GM18502 (cell line): ENCODE measurements at regions not wholly inside any gene's neighbourhood (a gene's known extent, or its start where the extent isn't known, plus 50 kb on each side); places are given as distances from the start of the nearest gene placed in this dataset.

ENCODE experiments used
- ATAC-seq: cut with Tn5 transposase; IDR thresholded peaks from one replicate; pipeline ENCODE4 v1.9.1; 2021; ENCODE audit warnings: mild to moderate bottlenecking; ENCODE audit not compliant: unreplicated experiment, poor library complexity

DNA sequence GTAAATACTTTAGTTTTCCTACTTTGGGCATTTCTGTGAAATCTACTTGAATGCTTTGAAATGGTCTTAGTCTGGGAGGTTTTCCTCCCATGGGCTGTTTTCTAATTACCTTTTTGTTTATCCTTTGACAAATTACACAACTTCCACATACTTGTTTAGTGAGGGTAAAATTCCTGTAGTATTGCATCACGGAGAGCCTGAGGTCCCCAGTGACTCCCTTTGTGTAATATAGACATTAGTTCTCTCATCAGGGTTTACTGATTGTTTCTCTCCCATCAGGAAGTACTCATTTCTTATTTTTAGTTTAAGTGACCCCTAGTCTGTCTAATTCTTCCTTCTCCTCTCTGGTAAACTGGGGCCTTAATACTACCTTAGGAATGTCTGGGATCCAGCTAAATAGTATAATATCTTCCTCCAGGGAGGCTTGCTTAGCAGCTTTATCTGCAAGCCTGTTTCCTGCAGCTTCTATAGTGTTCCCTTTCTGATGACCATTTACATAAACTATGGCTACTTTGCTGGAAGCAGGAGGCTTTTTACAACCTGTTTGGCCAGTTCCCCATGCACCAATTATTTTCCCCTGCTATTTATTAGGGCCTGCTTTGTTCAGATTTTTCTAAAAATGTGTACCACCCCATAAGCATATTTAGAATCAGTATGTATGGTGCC is 87.2 kb upstream of the XCR1 start:
- no peak for ATAC-seq

DNA sequence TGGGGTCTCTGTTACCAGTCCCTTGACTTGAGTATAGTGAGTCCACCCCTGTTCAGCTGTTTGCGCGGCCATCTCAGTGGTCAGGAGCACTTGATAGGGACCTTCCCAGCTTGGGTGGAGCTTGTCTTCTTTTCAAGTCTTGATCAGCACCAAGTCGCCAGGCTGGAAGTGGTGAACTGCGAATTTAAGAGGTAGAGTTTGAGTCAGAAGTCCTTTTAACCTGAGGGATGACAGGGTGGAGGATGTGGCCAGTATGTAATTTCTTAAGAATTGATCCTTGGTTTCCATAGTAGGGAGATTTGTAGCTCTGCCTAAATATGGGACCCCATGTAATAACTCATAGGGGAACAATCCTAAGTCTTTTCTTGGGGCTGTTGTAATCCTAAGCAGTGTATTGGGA is 86.3 kb upstream of the XCR1 start:
- no peak for ATAC-seq

DNA sequence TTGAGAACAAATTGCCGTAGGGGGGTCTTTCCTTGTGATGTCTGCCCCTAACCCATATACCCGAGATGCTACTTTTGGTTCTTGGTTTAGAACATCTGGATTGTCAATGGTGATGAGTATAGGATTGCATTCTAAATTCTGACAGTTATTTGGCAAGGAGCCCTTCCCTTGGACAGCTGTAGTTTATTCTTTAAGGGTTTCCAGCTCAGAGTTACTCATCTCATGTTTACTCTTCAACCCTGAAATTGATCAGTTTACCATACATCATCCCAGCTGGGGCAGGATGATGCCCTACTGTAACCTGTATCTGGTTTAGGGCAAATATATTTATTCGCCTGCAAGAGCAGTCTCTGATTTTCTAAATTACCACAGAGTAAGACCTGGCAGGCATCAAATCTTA is 85.7 kb upstream of the XCR1 start:
- no peak for ATAC-seq

DNA sequence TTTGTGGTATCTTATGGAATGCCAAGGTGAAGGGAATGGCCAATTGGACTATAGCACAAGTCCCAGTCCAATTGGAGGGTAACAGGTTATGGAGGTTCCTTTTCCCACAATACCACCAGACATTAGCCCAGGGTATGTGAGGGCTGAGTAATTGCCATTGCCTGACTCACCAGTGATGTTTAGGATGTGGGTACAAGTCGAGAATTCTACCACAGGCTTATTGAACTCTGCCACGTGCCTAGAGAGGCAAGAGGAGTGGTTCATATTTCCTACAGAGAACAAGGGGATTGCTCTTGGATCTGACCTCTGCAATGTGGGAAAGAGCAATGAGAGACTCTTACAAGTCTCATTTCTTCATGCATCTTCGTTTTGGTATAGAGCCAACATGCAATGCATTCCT is 85.0 kb upstream of the XCR1 start:
- ATAC-seq = no peak

DNA sequence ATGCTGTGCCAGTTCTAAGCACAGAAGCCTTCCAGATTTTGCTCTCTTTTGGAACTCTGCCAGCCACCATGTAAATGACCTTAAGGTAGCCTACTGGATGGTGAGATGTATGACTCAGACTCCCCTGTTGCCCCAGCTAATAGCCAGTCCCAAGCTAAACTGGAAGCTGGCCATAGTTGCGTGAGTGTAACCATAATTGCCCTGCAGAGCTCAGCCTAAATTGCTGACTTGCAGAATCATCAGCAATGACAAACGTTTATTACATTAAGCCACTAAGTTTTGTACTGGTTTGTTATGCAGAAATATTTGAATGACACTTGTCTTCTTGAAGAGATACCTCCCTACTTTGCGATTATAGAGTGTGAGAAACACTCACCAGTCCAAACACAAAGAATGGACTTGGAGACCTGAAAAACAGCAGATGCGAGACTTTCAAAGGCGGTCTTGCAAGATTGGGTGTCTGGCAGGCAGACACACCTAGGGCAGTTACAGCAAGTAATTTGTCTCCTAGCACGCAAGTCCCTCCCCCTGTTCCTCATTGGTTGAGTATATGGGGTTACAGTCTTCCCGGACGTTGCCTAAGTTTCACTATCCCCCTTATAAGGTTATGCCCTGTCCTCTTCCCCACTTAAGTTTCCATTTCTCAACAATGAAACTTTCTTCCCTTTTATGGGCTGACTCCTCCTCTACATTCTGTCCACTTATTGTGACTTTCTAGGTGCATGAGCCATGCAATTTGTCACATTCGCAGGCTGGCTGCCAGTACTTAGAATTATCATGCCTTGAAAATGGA is 83.6 kb upstream of the XCR1 start:
- no peak for ATAC-seq

DNA sequence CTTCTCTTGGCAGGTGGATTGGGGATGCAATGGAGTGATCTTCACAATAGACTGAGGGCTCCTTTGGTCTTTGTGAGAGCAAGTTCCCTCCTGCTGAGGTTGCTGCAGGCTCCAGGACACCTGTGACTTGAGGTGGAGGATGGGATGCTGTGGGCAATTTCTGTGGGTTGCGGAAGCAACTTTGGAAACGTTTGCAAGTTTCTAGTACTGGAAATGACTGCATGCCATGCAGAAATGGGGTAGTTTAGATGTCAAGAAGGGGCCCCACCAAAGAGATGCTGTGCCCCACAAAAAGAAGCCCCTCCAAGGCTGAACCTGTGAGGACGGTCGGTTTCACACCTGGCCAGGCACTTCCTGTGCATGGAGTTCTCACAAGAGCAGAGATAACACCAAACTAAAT is 80.4 kb upstream of the XCR1 start:
- no peak for ATAC-seq

DNA sequence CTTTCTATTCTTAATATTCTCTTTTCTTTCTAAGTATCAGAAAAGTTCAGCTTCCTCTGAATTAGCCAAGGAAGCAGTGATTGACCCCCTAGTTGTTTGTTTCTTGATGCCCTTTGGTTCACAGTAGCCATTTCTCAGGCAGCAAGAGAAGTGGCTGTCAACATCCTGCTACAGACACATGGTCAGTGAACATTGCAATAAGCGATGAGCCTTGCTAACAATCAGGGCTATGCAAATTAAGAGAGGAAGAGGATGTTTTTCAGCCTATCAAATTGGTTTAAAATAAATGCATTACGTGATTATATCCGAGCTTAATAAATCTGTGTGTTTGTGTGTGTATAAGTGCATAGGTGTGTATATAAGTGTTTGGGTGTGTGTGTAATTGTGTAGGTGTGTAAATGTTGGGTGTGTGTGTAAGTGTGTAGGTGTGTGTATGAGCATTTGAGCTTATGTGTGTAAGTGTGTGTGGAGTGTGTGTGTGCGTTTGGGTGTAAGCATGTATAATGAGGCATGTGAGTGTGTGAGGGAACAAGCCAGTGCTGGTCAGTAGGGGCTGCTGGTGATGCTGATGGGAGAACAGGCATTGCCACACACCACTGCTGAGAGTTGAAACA is 78.1 kb upstream of the XCR1 start:
- ATAC-seq = no peak

DNA sequence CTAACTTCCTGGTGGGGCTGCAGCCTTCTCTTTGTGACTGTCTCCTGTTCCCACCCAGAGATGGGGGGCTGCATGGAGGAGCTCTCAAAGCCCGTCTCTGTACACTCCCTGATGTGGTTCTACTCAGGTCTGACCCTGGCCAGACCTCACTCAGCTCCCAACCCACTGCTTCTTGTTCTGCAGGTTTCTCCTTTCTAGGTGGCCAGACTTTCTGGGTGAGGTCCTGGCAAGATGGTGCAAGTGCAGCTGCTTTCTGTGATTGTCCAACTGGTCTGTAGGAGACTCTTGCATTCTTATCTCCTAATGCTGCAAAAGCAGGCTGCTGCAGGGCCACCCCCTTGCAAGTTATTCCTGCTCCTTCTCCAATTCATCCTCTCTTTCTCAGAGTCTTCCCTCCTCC is 77.4 kb upstream of the XCR1 start:
- no peak for ATAC-seq

DNA sequence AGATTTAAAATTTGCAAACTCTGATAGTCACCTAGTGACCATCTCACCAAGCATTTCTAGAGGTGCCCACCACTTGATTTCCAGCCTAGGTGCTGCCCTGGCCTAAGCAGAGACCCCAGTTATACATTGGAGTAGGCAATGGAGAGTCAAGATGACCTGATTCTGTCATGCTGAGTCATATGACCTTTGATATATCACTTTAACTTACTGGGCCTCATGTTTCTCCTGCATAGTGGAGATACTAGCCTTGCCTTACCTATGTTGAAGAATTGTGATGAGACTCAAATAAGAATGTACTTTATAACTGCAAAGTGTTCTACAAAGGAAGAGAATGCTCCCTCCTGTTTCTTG is 75.5 kb upstream of the XCR1 start:
- no peak for ATAC-seq

DNA sequence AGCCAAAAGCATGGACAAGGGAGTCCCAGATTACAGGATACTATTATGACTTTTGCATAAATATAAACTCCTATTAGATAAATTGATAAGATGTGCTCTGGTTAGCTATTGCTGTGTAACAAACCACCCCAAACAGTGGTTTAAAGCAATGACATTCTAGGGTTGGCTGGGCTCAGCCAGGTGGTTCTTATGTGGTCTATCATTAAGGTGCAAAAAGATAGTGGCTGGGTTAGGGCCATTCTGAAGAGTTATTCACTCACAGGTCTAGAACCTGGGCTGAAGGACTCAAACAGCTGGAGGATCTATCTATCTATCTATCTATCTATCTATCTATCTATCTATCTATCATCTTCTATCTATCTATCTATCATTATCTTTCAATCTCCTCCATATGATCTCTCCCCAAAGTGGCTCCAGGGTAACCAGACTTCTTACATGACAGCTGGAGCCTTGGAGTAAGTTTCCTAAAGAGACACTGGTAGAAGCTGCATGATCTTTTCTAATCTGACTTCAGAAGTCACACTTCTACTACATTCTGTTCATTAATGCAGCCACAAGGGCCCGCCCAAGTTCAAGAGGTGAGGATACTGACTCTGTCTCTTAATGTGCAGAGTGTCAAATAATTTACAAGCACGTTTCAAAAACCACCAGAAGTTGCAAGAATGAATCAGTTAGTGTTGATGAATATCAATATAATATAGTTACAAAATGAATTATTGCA is 74.9 kb upstream of the XCR1 start:
- ATAC-seq = no peak

DNA sequence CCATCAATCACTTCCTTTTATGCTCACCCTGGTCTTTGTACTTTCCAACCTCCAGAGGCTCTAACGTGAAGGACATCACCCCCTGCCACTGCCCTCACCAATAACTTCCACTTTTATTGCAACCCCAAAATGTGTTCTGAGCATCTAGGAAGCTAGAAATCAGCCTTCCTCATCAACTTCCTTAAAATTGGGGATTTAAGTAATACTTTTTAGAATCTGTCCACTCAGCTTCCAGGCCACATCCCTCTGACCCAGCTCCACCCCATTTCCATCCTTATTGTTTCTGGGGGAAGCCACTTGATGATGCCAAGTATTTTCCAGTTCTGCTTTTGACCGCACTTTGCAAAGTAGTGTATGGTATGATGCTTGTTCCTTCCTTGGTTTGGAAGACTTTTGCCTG is 73.5 kb upstream of the XCR1 start:
- ATAC-seq = no peak

DNA sequence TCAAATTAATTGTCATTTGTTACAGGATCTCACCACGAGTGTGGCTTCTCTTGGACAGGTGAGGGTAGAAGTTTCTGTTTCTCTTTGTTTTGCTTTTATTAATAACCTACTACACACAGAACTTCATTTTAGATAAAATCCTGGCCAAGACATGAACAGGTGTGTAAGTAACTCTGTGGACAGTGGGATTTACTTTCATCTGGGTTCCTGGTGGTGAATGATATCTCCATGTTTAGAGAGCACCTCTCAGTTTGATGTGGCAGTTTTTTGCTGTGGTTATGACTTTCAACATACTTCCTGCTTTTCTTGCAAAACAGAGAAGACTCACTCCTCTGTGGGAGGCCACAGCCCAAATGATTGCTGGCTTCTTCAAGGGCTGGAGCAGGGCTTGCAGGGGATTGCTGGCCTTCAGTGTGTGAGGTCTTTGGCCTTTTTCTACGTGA is 71.1 kb upstream of the XCR1 start:
- peak; percentile 54 for ATAC-seq

DNA sequence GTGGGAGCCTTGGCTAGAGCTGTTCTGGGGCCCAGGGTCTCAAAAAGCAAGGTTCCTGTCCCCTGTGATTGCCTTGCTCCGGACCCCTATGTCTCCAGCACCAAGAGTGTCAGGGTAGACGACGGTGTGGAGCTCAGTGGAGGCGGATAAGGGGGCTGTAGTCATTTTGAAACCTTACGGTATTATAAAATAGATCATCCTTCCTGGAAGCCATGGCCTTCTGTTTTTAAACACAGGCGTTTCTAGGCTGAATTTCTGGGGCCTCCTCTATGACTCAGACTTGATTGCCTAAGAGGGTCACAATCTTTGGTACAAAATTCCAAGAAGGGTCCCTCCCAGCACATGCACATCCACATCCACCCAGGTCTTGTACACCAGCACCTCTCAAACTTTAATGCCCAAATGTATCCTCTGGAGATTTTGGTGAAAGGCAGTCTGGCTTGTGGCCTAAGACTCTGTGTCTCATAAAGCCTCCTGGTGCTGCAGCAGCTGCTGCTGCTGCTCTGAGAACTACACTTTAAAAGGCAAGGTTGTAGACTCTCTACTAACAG is 70.5 kb upstream of the XCR1 start:
- ATAC-seq = peak; percentile 35

DNA sequence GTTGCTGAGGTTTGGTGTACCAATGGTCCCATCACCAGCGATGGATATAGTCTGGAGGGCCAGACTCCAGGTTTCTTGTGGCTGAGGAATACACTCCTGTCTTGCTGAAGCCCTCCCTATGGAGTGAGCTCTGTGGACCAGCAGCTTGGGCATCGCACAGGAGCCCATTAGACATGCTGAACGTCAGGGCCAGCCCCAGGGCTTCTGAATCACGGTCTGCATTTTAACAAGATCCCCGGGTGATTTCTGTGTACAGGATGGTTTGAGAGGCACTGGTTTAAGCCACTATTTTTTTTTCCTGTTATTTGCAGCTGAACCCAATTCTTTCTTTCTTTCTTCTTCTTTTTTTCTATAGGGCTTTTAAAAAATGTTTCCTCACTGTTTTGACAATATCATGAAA is 69.5 kb upstream of the XCR1 start:
- no peak for ATAC-seq

DNA sequence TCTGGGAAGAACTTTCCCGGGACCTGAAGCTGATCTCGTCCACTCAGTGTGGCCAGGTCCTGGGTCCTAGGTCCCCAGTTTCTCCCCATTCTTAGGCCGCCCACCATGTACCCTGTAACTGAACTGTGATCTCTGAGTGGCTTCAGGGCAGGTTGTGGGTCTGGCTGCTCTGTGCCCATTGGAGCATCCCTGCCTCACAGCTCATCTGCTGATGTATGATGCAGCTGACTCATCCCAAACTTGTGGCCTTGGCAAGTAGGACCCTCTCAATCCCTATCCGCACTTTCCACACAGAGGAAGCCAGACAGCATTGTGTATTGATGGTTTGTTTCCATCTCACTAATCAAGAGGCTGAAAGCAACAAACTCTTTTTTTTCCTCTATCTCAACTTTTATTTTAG is 69.1 kb upstream of the XCR1 start:
- ATAC-seq = no peak

DNA sequence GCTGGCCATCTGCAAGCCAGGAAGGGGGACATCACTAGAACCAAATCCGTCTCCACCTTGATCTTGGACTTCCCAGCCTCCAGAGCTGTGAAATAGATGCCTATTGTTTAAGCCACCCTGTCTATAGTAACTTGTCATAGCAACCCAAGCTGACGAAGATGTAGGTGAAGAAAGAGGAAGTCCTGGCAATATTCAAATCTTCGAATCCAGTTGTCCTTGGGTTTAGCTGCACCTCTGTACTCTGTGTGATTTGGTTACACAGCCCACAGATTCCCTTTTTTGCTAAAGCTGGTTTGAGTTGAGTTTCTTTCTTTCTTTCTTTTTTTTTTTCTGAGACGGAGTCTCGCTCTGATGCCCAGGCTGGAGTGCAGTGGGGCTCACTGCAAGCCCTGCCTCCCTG is 68.0 kb upstream of the XCR1 start:
- peak; percentile 62 for ATAC-seq

DNA sequence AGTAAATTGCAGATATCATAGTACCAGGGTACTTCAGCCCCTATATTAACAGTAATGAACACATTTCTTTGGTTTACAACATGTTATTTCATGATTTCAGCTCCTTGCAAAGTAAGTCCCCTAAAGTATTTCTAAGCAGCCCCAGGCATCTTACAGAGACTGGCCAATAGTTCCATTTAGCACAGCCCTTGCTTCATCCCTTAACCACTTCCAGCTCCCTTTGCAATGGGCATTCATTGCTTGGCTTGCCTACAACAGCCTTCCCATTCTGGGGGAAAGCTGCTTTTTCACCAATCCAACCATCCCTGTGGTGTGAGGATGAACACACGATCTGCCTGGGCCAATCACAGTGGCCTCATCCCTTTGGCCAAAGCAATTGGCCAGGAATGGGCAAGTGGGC is 67.2 kb upstream of the XCR1 start:
- no peak for ATAC-seq

DNA sequence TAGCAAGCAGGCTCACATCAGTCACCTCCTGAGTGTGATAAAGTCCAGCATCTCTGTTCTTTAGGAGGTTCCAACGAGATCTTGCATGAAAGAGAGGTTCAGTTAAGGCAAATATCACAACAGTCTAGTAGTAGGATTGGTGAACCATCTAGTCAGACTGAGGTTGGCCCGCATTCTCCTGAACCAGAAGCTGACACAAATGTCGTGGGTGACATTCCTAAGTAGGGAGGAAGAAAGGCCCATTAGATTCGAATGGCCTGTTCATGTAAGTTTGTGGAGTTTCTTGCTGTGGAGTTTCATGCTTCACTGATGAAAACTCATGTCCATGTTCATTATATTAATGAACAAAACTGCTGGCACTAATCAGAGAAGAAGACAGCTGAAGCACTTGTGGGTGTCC is 66.7 kb upstream of the XCR1 start:
- ATAC-seq = no peak

DNA sequence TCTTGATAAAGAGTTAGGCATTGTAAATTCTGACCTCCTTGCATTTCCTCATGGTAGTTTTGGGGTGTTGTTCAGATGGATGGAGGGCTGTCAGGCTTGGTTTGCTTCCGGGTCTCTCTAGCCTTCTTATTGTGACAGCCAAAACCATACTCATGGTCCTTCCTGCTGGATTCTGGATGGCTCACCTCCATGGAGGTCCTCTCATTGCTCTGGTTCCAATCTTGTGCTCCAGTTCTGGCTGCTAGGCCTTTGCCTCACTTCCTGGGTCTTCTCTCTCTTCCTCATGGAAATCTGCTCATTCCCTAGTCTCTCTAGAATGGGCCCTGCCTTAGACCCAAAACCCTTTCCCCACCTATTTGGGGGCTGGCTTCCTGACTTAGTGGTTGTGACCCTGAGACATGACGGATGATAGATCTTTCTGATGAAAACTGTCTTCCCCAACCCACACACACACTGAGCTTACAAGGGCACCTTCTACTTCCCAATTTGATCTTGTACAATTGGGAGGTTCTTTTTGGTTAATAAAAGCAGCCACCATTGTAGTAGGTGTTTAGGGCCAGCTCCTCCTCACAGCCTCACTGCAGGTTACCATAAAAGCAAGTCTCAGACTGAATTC is 66.2 kb upstream of the XCR1 start:
- ATAC-seq = no peak

DNA sequence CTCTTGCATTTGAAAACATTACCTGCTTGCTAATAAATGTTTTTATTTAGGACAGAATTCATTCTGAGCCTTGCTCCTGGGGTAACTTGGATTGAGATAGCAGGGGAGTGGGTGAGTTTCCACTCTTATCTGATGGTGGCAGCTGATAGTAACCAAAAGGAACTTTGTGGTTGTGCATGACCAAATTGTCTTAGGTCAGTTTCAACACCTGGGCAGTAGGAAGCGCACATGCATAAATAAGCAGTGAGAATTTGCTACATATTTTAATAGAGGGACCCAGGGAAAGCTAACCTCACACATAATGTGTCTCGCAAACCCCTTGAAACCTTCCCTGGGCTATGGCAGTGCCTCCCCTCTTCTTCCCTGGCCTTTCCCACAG is 65.4 kb upstream of the XCR1 start:
- ATAC-seq = peak; percentile 32
